ENCODE measurements at regions not wholly inside any gene's neighbourhood (a gene's known extent, or its start where the extent isn't known, plus 50 kb on each side); places are given as distances from the start of the nearest gene placed in this dataset.

DNA sequence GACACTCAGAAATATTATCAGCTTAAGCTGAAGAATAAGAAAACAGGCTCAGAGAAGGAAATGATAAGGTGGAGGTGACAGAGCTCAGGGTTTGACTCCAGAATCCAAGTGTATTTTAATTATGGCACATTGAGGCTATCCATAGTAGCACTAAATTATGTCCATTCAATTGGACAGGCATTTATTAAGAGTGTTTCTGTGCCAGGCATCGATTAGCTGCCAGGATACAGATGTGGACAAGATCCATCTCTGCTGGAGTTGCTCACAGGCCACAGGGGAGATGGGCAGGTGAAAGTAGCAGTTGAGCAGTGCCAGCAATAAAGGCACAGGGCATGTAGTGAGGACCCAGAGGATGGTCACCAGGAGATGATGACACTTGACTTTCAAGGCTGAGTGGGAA is 592.5 kb downstream of the INSC start:
- Mint-ChIP-seq H3K9me3 (ENCODE audit: unreplicated experiment) (no peaks in the 10 kb centered on the region), H3K4me1 (ENCODE audit: unreplicated experiment) (no peaks in the 10 kb centered on the region), H3K27ac (ENCODE audit: unreplicated experiment) (no peak overlapping the region), H3K36me3 (ENCODE audit: low read depth, unreplicated experiment) (no peaks in the 10 kb centered on the region), H3K4me3 (ENCODE audit: unreplicated experiment) (no peak overlapping the region), H3K27me3 (ENCODE audit: unreplicated experiment) (peaks cover 4% of the 10 kb centered on the region)
- no peak for DNase-seq (ENCODE audit: low spot score)
- TF ChIP-seq, protein P1, sequence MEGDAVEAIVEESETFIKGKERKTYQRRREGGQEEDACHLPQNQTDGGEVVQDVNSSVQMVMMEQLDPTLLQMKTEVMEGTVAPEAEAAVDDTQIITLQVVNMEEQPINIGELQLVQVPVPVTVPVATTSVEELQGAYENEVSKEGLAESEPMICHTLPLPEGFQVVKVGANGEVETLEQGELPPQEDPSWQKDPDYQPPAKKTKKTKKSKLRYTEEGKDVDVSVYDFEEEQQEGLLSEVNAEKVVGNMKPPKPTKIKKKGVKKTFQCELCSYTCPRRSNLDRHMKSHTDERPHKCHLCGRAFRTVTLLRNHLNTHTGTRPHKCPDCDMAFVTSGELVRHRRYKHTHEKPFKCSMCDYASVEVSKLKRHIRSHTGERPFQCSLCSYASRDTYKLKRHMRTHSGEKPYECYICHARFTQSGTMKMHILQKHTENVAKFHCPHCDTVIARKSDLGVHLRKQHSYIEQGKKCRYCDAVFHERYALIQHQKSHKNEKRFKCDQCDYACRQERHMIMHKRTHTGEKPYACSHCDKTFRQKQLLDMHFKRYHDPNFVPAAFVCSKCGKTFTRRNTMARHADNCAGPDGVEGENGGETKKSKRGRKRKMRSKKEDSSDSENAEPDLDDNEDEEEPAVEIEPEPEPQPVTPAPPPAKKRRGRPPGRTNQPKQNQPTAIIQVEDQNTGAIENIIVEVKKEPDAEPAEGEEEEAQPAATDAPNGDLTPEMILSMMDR (IDR thresholded peaks at IDR 0.05; ENCODE audit: unreplicated experiment), result no peak

DNA sequence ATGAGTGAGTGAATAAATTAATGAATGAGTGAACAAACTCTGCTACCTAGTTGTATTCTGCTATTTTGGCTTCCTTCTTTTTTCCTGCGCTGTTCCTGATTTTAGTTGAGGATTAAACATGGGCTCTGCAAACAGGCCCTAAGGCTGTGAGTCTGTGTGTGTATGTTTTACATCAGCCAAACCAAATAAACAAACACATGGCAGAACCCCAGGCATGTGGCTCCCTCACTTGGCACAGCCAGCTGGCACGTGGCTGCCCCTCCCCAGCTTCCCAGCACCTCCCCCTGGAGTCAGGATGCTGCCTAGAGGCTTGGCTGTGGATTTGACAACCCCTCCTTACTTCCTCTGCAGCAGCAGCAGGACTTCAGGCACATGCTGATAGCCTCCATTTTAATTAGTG is 593.2 kb downstream of the INSC start:
- TF ChIP-seq, protein P1 (IDR thresholded peaks at IDR 0.05; ENCODE audit: unreplicated experiment), result no peak
- no peak for DNase-seq (ENCODE audit: low spot score)
- Mint-ChIP-seq H3K27me3 (ENCODE audit: unreplicated experiment) (peaks cover 4% of the 10 kb centered on the region), H3K9me3 (ENCODE audit: unreplicated experiment) (no peaks in the 10 kb centered on the region), H3K36me3 (ENCODE audit: low read depth, unreplicated experiment) (no peaks in the 10 kb centered on the region), H3K4me1 (ENCODE audit: unreplicated experiment) (no peaks in the 10 kb centered on the region), H3K4me3 (ENCODE audit: unreplicated experiment) (no peak overlapping the region), H3K27ac (ENCODE audit: unreplicated experiment) (no peak overlapping the region)

DNA sequence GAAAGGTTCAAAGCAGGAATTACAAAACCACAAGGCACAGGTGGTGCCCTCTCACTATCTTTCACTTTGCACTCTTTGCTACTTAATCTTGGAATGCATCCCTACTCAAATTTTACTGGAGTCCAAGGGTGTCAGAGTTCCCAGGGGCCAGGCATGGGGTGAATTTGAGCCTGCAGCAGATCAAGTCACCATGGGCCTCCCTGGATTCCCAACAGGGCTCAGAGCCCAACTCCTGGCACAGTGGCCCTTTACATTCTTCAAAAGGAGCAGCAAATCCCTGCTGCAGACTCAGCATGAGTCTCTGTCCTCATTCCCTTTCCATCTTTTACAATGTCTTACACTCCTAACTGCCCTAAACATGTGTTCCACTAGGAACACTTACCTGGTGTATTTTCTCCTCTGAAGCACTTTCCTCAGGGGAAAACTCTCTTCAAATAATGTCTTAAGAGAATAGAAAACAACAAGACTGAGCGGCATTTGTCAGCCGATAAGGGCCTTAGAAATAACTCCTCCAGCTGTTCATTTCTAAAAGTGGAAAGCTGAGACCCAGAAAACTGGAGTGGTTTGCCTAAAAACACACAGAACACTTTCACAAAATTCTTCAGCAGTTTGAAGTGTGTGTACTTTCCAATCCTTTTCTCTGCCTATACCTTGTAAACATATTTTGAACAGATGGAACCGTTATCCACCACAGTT is 596.0 kb downstream of the INSC start:
- Mint-ChIP-seq H3K4me1 (ENCODE audit: unreplicated experiment) (no peaks in the 10 kb centered on the region), H3K27me3 (ENCODE audit: unreplicated experiment) (peaks cover 4% of the 10 kb centered on the region), H3K4me3 (ENCODE audit: unreplicated experiment) (no peak overlapping the region), H3K27ac (ENCODE audit: unreplicated experiment) (no peak overlapping the region), H3K36me3 (ENCODE audit: low read depth, unreplicated experiment) (no peaks in the 10 kb centered on the region), H3K9me3 (ENCODE audit: unreplicated experiment) (no peaks in the 10 kb centered on the region)
- TF ChIP-seq, protein P1 (IDR thresholded peaks at IDR 0.05; ENCODE audit: unreplicated experiment), result no peak
- DNase-seq (ENCODE audit: low spot score), result no peak

DNA sequence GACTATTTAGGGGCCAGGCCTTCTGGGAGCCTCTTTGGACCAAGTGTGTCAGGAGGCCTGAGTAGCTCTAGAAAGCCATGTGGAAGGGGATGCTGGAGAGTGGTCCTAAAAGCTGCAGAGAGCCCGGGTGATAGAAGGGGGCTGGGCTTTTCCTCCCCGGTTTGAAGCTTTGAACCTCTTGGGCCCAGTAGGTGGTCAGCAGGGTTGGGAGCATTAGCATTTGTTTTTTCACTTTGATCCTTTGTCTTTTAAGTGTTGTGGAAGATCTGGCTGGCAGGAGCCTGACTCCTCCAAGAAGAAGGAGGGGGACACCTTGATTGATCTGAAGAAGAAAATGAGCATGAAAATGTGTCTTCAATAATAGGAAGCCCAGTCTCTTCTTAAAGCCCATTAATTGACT is 596.6 kb downstream of the INSC start:
- Mint-ChIP-seq H3K4me3 (ENCODE audit: unreplicated experiment) (no peak overlapping the region), H3K4me1 (ENCODE audit: unreplicated experiment) (no peaks in the 10 kb centered on the region), H3K27me3 (ENCODE audit: unreplicated experiment) (peaks cover 3% of the 10 kb centered on the region), H3K27ac (ENCODE audit: unreplicated experiment) (no peak overlapping the region), H3K9me3 (ENCODE audit: unreplicated experiment) (no peaks in the 10 kb centered on the region), H3K36me3 (ENCODE audit: low read depth, unreplicated experiment) (no peaks in the 10 kb centered on the region)
- DNase-seq (ENCODE audit: low spot score), result no peak
- TF ChIP-seq, protein P1 (IDR thresholded peaks at IDR 0.05; ENCODE audit: unreplicated experiment), result no peak

DNA sequence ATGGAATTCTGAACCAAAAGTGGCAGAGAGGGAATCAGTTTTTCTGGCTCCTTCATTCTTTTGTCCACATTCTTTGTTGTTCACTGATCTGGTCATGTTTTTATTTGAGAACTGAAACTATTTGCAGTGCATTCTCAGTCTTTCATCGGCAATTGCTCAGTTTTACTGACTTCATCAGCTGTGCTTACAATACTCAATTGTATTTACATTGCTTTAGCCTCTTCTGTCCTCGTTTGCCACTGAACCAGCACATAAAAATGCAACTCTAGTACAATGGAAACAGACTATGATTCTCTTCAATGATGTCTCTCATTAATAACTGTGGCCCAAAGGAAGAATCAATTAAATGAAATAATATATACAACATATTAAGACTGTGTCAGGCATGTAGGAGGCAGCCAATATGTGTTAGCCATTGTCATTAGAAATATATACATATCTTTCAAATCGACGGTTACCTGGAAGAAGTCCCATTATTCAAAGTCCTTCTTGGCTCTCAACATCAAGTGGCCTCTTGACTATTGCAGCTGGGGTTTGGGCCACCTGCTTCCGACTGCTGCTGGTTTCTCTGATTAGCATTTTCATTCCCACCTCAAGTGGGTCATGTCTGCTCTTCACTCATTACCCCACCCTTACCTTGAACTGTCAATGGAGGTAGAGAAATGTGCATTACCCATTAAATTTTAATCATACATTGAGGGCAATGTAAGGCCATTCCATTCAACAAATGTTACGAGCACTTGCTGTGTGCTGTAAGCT is 600.1 kb downstream of the INSC start:
- Mint-ChIP-seq H3K9me3 (ENCODE audit: unreplicated experiment) (no peaks in the 10 kb centered on the region), H3K27ac (ENCODE audit: unreplicated experiment) (no peak overlapping the region), H3K4me1 (ENCODE audit: unreplicated experiment) (no peaks in the 10 kb centered on the region), H3K36me3 (ENCODE audit: low read depth, unreplicated experiment) (no peaks in the 10 kb centered on the region), H3K4me3 (ENCODE audit: unreplicated experiment) (no peak overlapping the region), H3K27me3 (ENCODE audit: unreplicated experiment) (no peaks in the 10 kb centered on the region)
- DNase-seq (ENCODE audit: low spot score), result no peak
- TF ChIP-seq, protein P1 (IDR thresholded peaks at IDR 0.05; ENCODE audit: unreplicated experiment), result no peak
